SK-N-MC (cell line): ENCODE measurements at regions not wholly inside any gene's neighbourhood (a gene's known extent, or its start where the extent isn't known, plus 50 kb on each side); places are given as distances from the start of the nearest gene placed in this dataset.

Experiments
- EZH2 ChIP-seq: fragments of 200-600 bp; sonication (generic); IDR thresholded peaks from one replicate; pipeline ENCODE4 v1.6.1; 2017; ENCODE audit warnings: antibody characterized with exemption
- FOXP2 ChIP-seq: optimal IDR thresholded peaks from 2 replicates; pipeline ENCODE3; 2011; ENCODE audit warnings: mild to moderate bottlenecking, moderate library complexity; ENCODE audit not compliant: insufficient read depth; ENCODE audit errors: extremely low read length, control extremely low read depth
- POLR2AphosphoS5 ChIP-seq: IDR thresholded peaks from 2 replicates; pipeline ENCODE4 v1.6.1; 2012; ENCODE audit warnings: mild to moderate bottlenecking, low read depth, low read length, borderline replicate concordance

DNA sequence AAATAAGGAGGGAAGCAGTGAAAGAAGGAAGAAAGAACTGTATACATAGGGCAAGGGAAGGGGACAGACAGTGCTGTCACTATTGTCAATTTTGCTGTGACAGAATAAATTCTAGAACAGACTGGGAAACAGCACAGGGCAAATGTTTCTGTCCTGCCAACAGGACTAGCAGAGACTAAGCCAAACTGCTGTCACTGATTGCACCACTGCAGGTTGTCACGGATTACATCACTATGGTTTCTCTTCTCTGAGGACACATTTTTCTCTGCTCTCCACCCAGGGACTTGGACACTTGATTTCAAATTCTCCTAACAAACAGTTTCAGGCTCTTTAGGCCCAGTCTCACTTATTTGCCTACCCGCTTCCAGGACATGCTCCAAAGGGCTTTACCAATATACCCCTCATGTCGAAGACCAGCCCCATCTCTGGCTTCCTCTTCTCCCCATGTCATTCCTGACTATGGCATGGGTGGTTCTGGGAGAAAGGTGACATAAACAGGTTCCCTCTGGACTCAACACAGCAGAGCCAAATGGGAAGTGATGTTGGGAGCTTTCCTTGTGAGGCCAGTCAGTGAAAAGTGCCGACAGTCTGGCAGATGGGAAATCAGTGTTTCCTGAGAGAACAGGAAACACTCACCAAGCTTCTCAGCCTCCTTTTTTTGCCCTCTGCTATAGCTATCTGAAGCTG, 70.2 kb upstream of the ST3GAL6 start:
- TF ChIP-seq EZH2 (no peak), FOXP2 (no peak), POLR2AphosphoS5 (no peak)
